ENCODE measurements at regions not wholly inside any gene's neighbourhood (a gene's known extent, or its start where the extent isn't known, plus 50 kb on each side); places are given as distances from the start of the nearest gene placed in this dataset.

DNA sequence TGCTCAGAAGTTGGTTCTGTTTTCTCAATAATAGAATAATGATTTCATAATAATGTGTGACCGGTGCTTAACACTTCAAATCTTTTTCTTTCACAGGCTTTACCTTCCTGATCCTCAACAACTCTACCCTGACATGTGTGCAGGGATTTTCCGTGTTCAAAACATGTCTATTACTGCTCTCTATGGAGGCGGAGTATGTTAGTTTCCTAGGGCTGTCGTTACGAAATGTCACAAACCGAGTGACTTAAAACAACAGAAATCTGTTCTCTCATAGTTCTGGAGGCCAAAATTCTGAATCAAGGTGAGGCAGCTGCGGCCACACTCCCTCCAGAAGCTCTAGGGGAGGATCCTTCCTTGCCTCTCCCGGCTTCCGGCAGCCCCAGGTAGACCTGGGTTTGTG, 186.2 kb upstream of the VASH1 start:
- no peaks in the 10 kb centered on the region for H3K9me3 ChIP-seq (replicated peaks in 1 of 3)
- no peak for DNase-seq
- H3K4me1 ChIP-seq (replicated peaks in 1 of 2), result no peaks in the 10 kb centered on the region
- H3K4me3 ChIP-seq, result no peak overlapping the region
- peaks cover 9% of the 10 kb centered on the region for H3K27me3 ChIP-seq
- no peak for TF ChIP-seq POLR2A (IDR thresholded peaks at IDR 0.05)
- TF ChIP-seq, protein P1, sequence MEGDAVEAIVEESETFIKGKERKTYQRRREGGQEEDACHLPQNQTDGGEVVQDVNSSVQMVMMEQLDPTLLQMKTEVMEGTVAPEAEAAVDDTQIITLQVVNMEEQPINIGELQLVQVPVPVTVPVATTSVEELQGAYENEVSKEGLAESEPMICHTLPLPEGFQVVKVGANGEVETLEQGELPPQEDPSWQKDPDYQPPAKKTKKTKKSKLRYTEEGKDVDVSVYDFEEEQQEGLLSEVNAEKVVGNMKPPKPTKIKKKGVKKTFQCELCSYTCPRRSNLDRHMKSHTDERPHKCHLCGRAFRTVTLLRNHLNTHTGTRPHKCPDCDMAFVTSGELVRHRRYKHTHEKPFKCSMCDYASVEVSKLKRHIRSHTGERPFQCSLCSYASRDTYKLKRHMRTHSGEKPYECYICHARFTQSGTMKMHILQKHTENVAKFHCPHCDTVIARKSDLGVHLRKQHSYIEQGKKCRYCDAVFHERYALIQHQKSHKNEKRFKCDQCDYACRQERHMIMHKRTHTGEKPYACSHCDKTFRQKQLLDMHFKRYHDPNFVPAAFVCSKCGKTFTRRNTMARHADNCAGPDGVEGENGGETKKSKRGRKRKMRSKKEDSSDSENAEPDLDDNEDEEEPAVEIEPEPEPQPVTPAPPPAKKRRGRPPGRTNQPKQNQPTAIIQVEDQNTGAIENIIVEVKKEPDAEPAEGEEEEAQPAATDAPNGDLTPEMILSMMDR (IDR thresholded peaks at IDR 0.05), result no peak
- intact Hi-C loops (cut with DNase I), result no loop called here
- H3K27ac ChIP-seq, result no peak overlapping the region
- WGBS, 4 donors, result 64 to 70% (median 66%) methylated on average over 9 of the region's 9 CpGs
- no peaks in the 10 kb centered on the region for H3K36me3 ChIP-seq (replicated peaks in 1 of 2)

DNA sequence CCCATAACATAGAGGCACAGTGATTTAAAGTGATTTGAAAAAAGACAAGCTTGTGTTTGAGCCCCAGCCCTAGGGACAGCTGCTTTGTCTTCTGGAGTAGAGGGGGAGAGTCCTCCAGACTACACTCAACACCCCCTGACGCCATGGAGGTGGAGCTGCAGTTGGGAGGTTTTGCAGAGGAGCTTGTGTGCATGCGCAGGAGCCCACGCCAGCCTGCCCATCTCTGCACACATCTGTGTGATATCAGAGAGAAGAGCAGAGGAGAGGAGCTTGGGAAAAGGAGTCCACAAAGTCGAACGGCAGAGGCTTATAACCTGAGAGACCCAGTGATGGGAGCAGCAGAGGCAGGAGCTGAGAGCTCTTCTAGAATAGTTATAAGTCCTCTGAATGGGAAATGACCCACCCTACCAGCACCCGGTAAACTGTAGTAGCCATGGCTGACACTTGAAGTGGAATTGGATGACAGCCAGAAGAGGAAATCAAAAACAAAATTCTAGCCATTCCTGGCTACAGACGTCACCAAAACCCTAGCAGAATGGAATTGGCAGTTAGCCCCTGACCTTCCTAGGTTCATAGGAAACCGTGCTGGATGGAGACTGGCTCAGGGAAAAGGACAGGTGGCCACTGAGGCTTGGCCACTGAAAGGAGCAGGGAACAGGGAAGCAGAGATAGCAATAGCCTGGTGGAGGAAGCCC, 185.1 kb upstream of the VASH1 start:
- H3K4me1 ChIP-seq (replicated peaks in 1 of 2), result no peaks in the 10 kb centered on the region
- DNase-seq, result peak in 1 of 7 donors; percentile 27
- intact Hi-C loops (cut with DNase I), result no loop called here
- H3K27me3 ChIP-seq, result peaks cover 9% of the 10 kb centered on the region
- TF ChIP-seq, protein P1 (IDR thresholded peaks at IDR 0.05), result no peak
- no peak for TF ChIP-seq POLR2A (IDR thresholded peaks at IDR 0.05)
- H3K4me3 ChIP-seq, result no peak overlapping the region
- no peaks in the 10 kb centered on the region for H3K36me3 ChIP-seq (replicated peaks in 1 of 2)
- no peak overlapping the region for H3K27ac ChIP-seq
- H3K9me3 ChIP-seq (replicated peaks in 1 of 3), result no peaks in the 10 kb centered on the region
- WGBS, 4 donors, result 54 to 60% (median 57%) methylated on average over 8 of the region's 8 CpGs

DNA sequence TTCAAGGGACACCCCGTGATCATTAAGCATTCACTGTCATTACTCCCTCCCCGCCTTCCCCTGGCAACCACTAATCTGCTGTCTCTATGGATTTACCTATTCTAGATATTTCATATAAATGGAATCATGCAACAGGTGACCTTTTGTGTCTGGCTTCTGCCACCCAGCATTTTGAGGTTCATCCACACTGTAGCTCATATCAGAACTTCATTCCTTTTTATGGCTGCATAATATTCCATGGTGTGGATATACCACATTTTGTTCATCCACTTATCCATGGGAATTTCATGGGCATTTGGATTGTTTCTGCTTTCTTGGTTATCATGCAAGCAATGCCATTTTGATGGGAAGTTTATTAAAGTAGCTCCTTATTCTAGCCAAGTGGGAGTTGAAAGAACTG, 184.2 kb upstream of the VASH1 start:
- Histone ChIP-seq H3K27ac (no peak overlapping the region), H3K4me1 (replicated peaks in 1 of 2) (no peaks in the 10 kb centered on the region), H3K27me3 (peaks cover 9% of the 10 kb centered on the region), H3K4me3 (no peak overlapping the region), H3K9me3 (replicated peaks in 1 of 3) (no peaks in the 10 kb centered on the region), H3K36me3 (replicated peaks in 1 of 2) (no peaks in the 10 kb centered on the region)
- no peak for DNase-seq
- WGBS, 4 donors, result 91 to 99% (median 94%) methylated on average over 2 of the region's 2 CpGs
- no peak for TF ChIP-seq POLR2A (IDR thresholded peaks at IDR 0.05)
- TF ChIP-seq, protein P1 (IDR thresholded peaks at IDR 0.05), result no peak
- intact Hi-C loops (cut with DNase I), result no loop called here

DNA sequence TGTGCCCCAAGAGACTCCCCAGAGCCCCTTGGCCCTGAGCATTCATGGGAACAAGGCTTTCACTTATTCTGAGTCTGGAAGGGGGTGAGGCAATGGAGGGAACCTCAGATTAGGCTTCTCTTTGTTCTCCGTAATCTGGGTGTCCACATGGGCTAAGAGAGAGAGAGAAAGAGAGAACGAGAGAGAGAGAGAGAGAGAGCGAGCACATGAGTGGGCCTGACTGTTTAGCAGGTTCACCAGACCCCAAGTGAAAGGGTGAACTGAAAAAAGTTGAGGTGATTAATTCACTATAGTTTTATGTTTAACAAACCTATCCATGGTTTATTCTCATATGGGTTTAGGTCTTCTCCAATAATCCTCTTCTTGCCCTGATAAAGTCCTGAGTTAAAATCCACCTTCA, 183.4 kb upstream of the VASH1 start:
- intact Hi-C loops (cut with DNase I), result no loop called here
- no peak for DNase-seq
- WGBS, 4 donors, result 83 to 94% (median 86%) methylated on average over 3 of the region's 3 CpGs

More for the DNA sequence above, 183.4 kb upstream of the VASH1 start:
- H3K4me1 ChIP-seq (replicated peaks in 1 of 2), result no peaks in the 10 kb centered on the region
- no peaks in the 10 kb centered on the region for H3K9me3 ChIP-seq (replicated peaks in 1 of 3)
- H3K27me3 ChIP-seq, result peaks cover 9% of the 10 kb centered on the region
- no peak for TF ChIP-seq POLR2A (IDR thresholded peaks at IDR 0.05)
- TF ChIP-seq, protein P1 (IDR thresholded peaks at IDR 0.05), result no peak
- H3K36me3 ChIP-seq (replicated peaks in 1 of 2), result no peaks in the 10 kb centered on the region
- no peak overlapping the region for H3K4me3 ChIP-seq
- H3K27ac ChIP-seq, result no peak overlapping the region

Data from adrenal gland (tissue), 9 donors.